GM12872 (cell line): ENCODE measurements at regions not wholly inside any gene's neighbourhood (a gene's known extent, or its start where the extent isn't known, plus 50 kb on each side); places are given as distances from the start of the nearest gene placed in this dataset.

Experiments used
- TF ChIP-seq, protein P1 (sequence below): IDR thresholded peaks from 3 replicates; pipeline ENCODE4 v1.5.1; 2011; ENCODE audit warnings: low read depth, mild to moderate bottlenecking, low read length, moderate library complexity; ENCODE audit not compliant: insufficient read depth

DNA sequence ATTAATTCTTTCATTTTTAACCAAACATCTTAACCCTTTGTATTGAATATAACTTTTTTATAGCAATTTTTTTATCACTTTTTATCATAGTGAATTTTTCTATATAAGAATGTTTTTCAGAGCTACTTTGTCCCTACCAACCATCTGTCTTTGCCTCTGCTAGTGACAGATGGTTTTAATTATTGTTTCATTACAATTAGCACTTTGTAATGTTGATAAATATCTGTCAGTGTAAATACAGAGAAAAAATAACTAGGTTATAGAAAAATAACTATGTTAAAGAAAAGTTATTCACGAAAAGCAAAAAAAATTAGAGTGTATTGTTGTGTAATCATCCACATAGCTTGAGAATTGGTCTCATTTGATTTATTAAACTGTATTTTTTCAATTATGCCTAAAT is 91.0 kb upstream of the CDH19 start:
- TF ChIP-seq, protein P1, sequence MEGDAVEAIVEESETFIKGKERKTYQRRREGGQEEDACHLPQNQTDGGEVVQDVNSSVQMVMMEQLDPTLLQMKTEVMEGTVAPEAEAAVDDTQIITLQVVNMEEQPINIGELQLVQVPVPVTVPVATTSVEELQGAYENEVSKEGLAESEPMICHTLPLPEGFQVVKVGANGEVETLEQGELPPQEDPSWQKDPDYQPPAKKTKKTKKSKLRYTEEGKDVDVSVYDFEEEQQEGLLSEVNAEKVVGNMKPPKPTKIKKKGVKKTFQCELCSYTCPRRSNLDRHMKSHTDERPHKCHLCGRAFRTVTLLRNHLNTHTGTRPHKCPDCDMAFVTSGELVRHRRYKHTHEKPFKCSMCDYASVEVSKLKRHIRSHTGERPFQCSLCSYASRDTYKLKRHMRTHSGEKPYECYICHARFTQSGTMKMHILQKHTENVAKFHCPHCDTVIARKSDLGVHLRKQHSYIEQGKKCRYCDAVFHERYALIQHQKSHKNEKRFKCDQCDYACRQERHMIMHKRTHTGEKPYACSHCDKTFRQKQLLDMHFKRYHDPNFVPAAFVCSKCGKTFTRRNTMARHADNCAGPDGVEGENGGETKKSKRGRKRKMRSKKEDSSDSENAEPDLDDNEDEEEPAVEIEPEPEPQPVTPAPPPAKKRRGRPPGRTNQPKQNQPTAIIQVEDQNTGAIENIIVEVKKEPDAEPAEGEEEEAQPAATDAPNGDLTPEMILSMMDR: no peak

GRCh38 chr18:66687635-66688034 is 83.7 kb upstream of the CDH19 start:
- TF ChIP-seq, protein P1: no peak

GRCh38 chr18:66682855-66683322 is 79.0 kb upstream of the CDH19 start:
- TF ChIP-seq, protein P1: no peak

GRCh38 chr18:66676699-66677098 is 72.8 kb upstream of the CDH19 start:
- TF ChIP-seq, protein P1: no peak

DNA sequence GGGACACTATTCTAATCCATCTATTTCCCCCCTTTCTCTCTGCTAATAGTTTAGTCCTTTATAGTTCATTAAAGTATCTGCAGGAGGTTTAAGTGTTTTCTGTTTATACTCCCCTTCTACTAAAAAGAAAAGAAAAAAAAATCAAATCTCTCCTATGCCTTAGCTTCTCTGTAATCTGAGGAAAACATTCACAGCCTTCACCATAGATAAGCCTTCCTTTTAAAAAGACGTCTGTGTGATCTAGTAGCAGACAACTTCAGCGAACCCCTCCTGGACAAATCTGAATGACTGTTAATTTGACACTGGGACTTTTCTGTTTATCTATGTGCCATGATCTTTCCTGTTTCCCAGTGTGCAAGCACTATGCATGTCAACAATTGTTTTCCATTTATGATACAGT is 70.4 kb upstream of the CDH19 start:
- TF ChIP-seq, protein P1: no peak

DNA sequence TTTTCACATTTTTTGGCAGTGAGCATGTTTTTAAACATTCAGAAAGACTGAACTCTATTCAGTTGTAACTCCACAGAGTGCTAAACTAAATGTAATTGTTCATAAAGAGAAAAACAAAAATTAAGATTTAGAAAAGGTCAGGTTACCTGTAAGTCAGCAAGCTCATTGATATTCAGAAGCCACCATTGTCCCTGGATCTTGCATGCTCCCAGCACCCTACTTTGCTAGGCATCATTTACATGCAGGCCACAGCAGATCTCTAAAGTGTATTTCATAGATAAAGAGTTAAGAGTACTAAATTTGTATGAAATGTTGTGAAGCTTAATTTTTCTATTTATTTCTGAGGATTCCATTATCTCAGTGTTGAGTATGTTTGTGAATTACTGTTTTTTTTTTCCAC is 64.8 kb upstream of the CDH19 start:
- TF ChIP-seq, protein P1: no peak

- TF ChIP-seq, protein P1: no peak
Measured at GRCh38 chr18:66662632-66663031, 58.7 kb upstream of the CDH19 start.

- TF ChIP-seq, protein P1: no peak
Measured at GRCh38 chr18:66655407-66655806, 51.5 kb upstream of the CDH19 start.
